Endodermal cell (in vitro differentiated cells): ENCODE measurements at regions not wholly inside any gene's neighbourhood (a gene's known extent, or its start where the extent isn't known, plus 50 kb on each side); places are given as distances from the start of the nearest gene placed in this dataset.
"Not testable (repeated sequence)": the region's sequence is repeated elsewhere in the genome, so short reads cannot be mapped to it uniquely, and the experiment has no call there.

Experiments
- DNase-seq: peaks from one replicate; pipeline ENCODE4 v3.0.0-alpha.2; 2017
- H3K27ac ChIP-seq: 2 replicates; pipeline ENCODE4 v1.5.1; 2013; ENCODE audit warnings: mild to moderate bottlenecking, low read depth, low read length, moderate library complexity
- H3K27me3 ChIP-seq: 2 replicates; pipeline ENCODE4 v1.6.1; 2013; ENCODE audit warnings: mild to moderate bottlenecking, low read length, moderate library complexity; ENCODE audit not compliant: insufficient read depth, control insufficient read depth, poor library complexity, severe bottlenecking
- H3K36me3 ChIP-seq: 2 replicates; pipeline ENCODE4 v1.7.0; 2013; ENCODE audit warnings: mild to moderate bottlenecking, low read length, moderate library complexity; ENCODE audit not compliant: control insufficient read depth, insufficient read depth
- H3K4me1 ChIP-seq: one replicate; pipeline ENCODE4 v1.7.0; 2013; ENCODE audit warnings: low read length; ENCODE audit not compliant: control insufficient read depth, insufficient read depth
- H3K4me3 ChIP-seq: 2 replicates; pipeline ENCODE4 v1.5.1; 2013; ENCODE audit warnings: mild to moderate bottlenecking, low read length, moderate library complexity
- H3K9ac ChIP-seq: 2 replicates; pipeline ENCODE4 v1.6.1; 2013; ENCODE audit warnings: mild to moderate bottlenecking, low read length, moderate library complexity; ENCODE audit not compliant: poor library complexity, severe bottlenecking; ENCODE audit errors: extremely low read depth
- H3K9me3 ChIP-seq: 2 replicates; pipeline ENCODE4 v1.6.1; 2013; ENCODE audit warnings: mild to moderate bottlenecking, low read length, moderate library complexity; ENCODE audit not compliant: control insufficient read depth
- H3K27ac Mint-ChIP-seq: 2 replicates; pipeline ENCODE4 v1.8.0; 2020; ENCODE audit warnings: mixed read lengths
- H3K27me3 Mint-ChIP-seq: 2 replicates; pipeline ENCODE4 v1.8.0; 2021; ENCODE audit warnings: mild to moderate bottlenecking, mixed read lengths; ENCODE audit not compliant: insufficient read depth
- H3K36me3 Mint-ChIP-seq: 2 replicates; pipeline ENCODE4 v1.8.0; 2020; ENCODE audit warnings: low read depth, mixed read lengths
- H3K4me1 Mint-ChIP-seq: 2 replicates; pipeline ENCODE4 v1.8.0; 2020; ENCODE audit warnings: mixed read lengths
- H3K4me3 Mint-ChIP-seq: 2 replicates; pipeline ENCODE4 v1.8.0; 2020; ENCODE audit warnings: mild to moderate bottlenecking, moderate library complexity, mixed read lengths
- H3K9me3 Mint-ChIP-seq: 2 replicates; pipeline ENCODE4 v1.8.0; 2020; ENCODE audit warnings: mild to moderate bottlenecking, mixed read lengths
- WGBS, 2 experiments: methylation state at CpG; one replicate each; pipeline versions ENCODE4 v1.1.5 to v1.1.7; 2013; ENCODE audit warnings: missing lambda C conversion rate in 2 of 2, mixed read lengths in 1 of 2; ENCODE audit not compliant: insufficient coverage in 1 of 2, insufficient read length in 1 of 2; 5-methylcytosine and 5-hydroxymethylcytosine counted together
- TF ChIP-seq, protein P1 (sequence below): fragments of 200-600 bp; sonication (generic); conservative IDR thresholded peaks from 2 replicates; pipeline ENCODE4 v1.5.0; 2021; ENCODE audit warnings: antibody characterized with exemption, mild to moderate bottlenecking

DNA sequence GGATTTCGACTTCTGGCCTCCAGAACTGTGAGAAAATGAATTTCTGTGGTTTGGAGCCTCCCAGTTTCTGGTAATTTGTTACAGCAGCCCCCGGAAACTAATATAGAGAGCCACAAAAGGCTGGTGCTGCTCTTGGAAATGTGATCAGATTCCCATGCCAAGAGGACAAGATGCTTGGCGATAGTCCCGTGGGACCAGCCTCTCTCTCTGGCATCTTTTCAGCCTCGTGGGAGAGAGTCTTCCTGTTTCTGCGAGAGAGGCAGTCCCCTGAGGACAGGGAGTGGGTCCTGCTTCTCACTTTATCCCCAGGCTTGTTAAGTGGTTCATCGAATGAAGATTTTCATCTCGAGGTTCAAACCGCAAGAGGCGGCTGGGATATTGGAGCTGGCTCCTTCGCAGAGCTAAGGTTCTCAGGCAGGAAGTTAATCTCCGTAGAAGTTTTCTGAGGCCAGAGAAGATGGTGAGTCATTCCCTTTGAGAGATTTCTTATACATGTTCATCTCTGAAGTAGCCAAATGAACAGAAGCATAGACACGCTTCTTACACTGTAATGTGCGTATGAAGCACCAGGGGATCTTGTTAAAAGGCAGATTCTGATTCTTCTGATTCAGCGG, 211.6 kb upstream of the SDK2 start:
- Histone ChIP-seq H3K27ac (no peak overlapping the region), H3K9ac (no peak overlapping the region), H3K9me3 (no peaks in the 10 kb centered on the region), H3K36me3 (no peaks in the 10 kb centered on the region), H3K4me1 (no peaks in the 10 kb centered on the region), H3K27me3 (no peaks in the 10 kb centered on the region), H3K4me3 (no peak overlapping the region)
- Mint-ChIP-seq H3K27me3 (peaks cover 33% of the 10 kb centered on the region), H3K4me1 (no peaks in the 10 kb centered on the region), H3K36me3 (no peaks in the 10 kb centered on the region), H3K9me3 (peaks cover 23% of the 10 kb centered on the region), H3K4me3 (no peak overlapping the region), H3K27ac (no peak overlapping the region)
- DNase-seq: no peak
- TF ChIP-seq, protein P1, sequence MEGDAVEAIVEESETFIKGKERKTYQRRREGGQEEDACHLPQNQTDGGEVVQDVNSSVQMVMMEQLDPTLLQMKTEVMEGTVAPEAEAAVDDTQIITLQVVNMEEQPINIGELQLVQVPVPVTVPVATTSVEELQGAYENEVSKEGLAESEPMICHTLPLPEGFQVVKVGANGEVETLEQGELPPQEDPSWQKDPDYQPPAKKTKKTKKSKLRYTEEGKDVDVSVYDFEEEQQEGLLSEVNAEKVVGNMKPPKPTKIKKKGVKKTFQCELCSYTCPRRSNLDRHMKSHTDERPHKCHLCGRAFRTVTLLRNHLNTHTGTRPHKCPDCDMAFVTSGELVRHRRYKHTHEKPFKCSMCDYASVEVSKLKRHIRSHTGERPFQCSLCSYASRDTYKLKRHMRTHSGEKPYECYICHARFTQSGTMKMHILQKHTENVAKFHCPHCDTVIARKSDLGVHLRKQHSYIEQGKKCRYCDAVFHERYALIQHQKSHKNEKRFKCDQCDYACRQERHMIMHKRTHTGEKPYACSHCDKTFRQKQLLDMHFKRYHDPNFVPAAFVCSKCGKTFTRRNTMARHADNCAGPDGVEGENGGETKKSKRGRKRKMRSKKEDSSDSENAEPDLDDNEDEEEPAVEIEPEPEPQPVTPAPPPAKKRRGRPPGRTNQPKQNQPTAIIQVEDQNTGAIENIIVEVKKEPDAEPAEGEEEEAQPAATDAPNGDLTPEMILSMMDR: no peak
- 94 to 95% methylated on average over 13 to 15 of the region's 15 CpGs for WGBS, 2 experiments

DNA sequence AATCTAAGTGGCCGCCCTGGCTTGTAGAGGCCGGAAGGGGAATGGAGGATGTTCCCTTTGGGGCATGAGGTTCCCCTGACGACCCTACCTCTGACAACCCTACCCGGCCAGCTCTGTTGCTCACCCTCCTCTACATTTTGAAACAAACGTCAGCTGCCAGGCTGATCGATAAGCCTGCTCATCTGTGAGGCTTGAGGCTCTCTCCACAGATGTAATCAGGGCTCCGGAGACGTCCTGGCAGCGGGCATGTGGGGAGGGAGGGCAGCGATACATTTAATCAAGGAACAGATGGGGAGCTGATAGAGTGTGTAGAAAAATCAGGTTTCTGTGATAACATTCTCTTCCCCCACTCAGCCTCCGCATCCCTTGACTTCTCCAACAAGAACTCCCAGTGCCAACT, 212.3 kb upstream of the SDK2 start:
- Histone ChIP-seq H3K4me1 (no peaks in the 10 kb centered on the region), H3K9me3 (no peaks in the 10 kb centered on the region), H3K27ac (no peak overlapping the region), H3K9ac (no peak overlapping the region), H3K27me3 (no peaks in the 10 kb centered on the region), H3K36me3 (no peaks in the 10 kb centered on the region), H3K4me3 (no peak overlapping the region)
- no peak overlapping the region for H3K27ac Mint-ChIP-seq
- DNase-seq: no peak
- H3K27me3 Mint-ChIP-seq: peaks cover 33% of the 10 kb centered on the region
- H3K4me1 Mint-ChIP-seq: no peaks in the 10 kb centered on the region
- no peaks in the 10 kb centered on the region for H3K36me3 Mint-ChIP-seq
- 85 to 95% methylated on average over 4 to 11 of the region's 11 CpGs for WGBS, 2 experiments
- no peak overlapping the region for H3K4me3 Mint-ChIP-seq
- H3K9me3 Mint-ChIP-seq: peaks cover 23% of the 10 kb centered on the region
- TF ChIP-seq, protein P1: no peak

DNA sequence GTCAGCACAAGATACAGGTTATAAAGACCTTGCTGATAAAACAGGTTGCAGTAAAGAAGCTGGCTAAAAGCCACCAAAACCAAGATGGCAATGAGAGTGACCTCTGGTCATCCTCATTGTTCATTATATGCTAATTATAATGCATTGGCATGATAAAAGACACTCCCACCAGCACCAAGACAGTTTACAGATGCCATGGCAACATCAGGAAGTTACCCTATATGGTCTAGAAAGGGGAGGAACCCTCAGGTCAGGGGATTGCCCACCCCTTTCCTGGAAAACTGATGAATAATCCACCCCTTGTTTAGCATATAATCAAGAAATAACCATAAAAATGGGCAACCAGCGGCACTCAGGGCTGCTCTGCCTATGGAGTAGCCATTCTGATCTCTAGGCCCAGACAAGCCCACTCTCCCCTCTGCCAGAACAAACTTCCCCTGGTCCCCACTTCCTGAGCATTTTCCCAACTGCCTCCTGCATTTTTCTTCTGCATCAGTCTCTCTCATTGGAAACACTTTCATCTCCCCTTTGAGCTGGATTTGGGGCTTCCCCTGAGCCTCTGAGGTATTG, 215.3 kb upstream of the SDK2 start:
- not testable (repeated sequence) for H3K27ac ChIP-seq, DNase-seq, H3K27ac Mint-ChIP-seq, H3K4me1 Mint-ChIP-seq, H3K36me3 ChIP-seq, H3K4me3 Mint-ChIP-seq, H3K27me3 ChIP-seq, H3K4me3 ChIP-seq, H3K9me3 ChIP-seq, H3K9me3 Mint-ChIP-seq, H3K36me3 Mint-ChIP-seq, H3K4me1 ChIP-seq, H3K9ac ChIP-seq
- WGBS, 2 experiments: 72 to 78% methylated on average over 1 of the region's 1 CpG
- peaks cover 17% of the 10 kb centered on the region for H3K27me3 Mint-ChIP-seq

DNA sequence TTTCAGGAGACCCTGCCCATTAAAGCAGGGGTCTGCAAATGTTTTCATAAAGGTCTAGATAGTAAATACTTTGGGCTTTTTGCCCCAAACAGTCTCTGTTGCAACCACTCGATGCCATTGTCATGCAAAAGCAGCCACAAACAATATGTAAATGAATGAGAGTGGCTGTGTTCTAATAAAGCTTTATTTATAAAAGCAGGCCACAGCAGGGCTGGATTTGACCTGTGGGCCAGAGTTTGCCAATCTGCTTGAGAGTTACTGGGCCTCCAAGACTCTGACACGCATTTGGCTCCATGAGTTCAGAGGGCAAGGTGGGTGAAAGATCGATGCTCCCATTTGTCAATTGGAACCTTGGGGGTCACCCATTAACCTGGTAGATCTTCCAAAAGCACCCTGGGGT, 217.3 kb upstream of the SDK2 start:
- WGBS, 2 experiments: 94 to 100% methylated on average over 2 to 3 of the region's 3 CpGs
- Histone ChIP-seq H3K36me3 (no peaks in the 10 kb centered on the region), H3K27ac (no peak overlapping the region), H3K4me1 (no peaks in the 10 kb centered on the region), H3K9ac (no peak overlapping the region), H3K4me3 (no peak overlapping the region), H3K9me3 (no peaks in the 10 kb centered on the region), H3K27me3 (no peaks in the 10 kb centered on the region)
- TF ChIP-seq, protein P1: no peak
- H3K36me3 Mint-ChIP-seq: no peaks in the 10 kb centered on the region
- H3K4me3 Mint-ChIP-seq: no peak overlapping the region
- no peaks in the 10 kb centered on the region for H3K9me3 Mint-ChIP-seq
- H3K4me1 Mint-ChIP-seq: no peaks in the 10 kb centered on the region
- DNase-seq: no peak
- H3K27ac Mint-ChIP-seq: no peak overlapping the region
- H3K27me3 Mint-ChIP-seq: peaks cover 8% of the 10 kb centered on the region
